HAP-1 (cell line): ENCODE measurements at regions not wholly inside any gene's neighbourhood (a gene's known extent, or its start where the extent isn't known, plus 50 kb on each side); places are given as distances from the start of the nearest gene placed in this dataset.

Source experiments
- DNase-seq, 2 experiments: peaks; one replicate each; pipeline ENCODE4 v3.0.0-alpha.2; 2016 to 2020; ENCODE audit warnings: low spot score in 2 of 2
- H3K27me3 ChIP-seq: fragments of 250-450 bp; sonication (Bioruptor Pico); 2 replicates; pipeline ENCODE4 v1.5.1; 2020; ENCODE audit warnings: low read depth, mild to moderate bottlenecking, moderate library complexity
- H3K36me3 ChIP-seq: fragments of 250-450 bp; sonication (Bioruptor Pico); replicated peaks from 2 replicates; pipeline ENCODE4 v1.5.1; 2020; ENCODE audit warnings: mild to moderate bottlenecking
- H3K4me1 ChIP-seq: fragments of 250-450 bp; sonication (Bioruptor Pico); 2 replicates; pipeline ENCODE4 v1.5.1; 2020; ENCODE audit warnings: mild to moderate bottlenecking
- H3K4me3 ChIP-seq: fragments of 250-450 bp; sonication (Bioruptor Pico); 2 replicates; pipeline ENCODE4 v1.5.1; 2020; ENCODE audit warnings: mild to moderate bottlenecking, moderate library complexity
- H3K9me3 ChIP-seq: fragments of 250-450 bp; sonication (Bioruptor Pico); 2 replicates; pipeline ENCODE4 v1.5.1; 2020; ENCODE audit warnings: mild to moderate bottlenecking, moderate library complexity
- in situ Hi-C: fragments of 300-500 bp; cut with MboI; formaldehyde crosslinking; loops from 3 replicates; pipeline ENCODE4 v1.14.3; 2020; ENCODE audit warnings: low sequenced_read_pairs, inconsistent platforms, mixed read lengths

DNA sequence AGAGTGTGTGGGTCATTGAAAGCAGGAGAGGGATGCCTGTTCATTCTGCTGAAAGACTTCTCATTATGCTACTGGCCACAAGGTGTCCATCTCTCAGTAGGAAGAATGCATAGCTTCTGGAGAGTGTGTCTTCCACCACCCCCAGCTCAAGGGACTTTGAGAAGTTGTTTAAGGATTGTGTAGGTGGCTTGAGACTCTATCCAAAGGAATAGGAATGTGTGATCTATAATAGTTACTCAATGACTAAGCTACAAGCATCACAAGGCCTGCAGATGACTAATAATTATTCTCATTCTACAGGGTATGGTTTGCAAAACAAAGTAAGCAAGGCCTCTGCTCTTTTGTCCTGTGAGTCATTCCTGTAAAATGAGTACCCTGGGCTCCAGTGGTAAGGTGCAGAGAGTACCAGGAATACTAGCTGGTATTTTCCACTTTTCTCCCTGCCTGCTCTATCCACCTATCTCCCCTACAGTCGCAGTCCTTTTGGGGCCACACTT lies 279.8 kb upstream of the BOD1L1 start:
- Histone ChIP-seq H3K36me3 (no peaks in the 10 kb centered on the region), H3K9me3 (no peaks in the 10 kb centered on the region), H3K4me1 (no peaks in the 10 kb centered on the region), H3K27me3 (no peaks in the 10 kb centered on the region), H3K4me3 (no peak overlapping the region)
- no peak for DNase-seq
- in situ Hi-C loops, result no loop called here

- DNase-seq, result no peak
- H3K4me3 ChIP-seq, result no peak overlapping the region
- in situ Hi-C loops, result no loop called here
- H3K27me3 ChIP-seq, result no peaks in the 10 kb centered on the region
- no peaks in the 10 kb centered on the region for H3K36me3 ChIP-seq
- no peaks in the 10 kb centered on the region for H3K9me3 ChIP-seq
- H3K4me1 ChIP-seq, result no peaks in the 10 kb centered on the region
Measured at GRCh38 chr4:13908455-13908854, 280.9 kb upstream of the BOD1L1 start.

- DNase-seq, result no peak
- no peaks in the 10 kb centered on the region for H3K9me3 ChIP-seq
- H3K4me1 ChIP-seq, result no peaks in the 10 kb centered on the region
- H3K27me3 ChIP-seq, result no peaks in the 10 kb centered on the region
- H3K36me3 ChIP-seq, result no peaks in the 10 kb centered on the region
- in situ Hi-C loops, result no loop called here
- no peak overlapping the region for H3K4me3 ChIP-seq
Measured at GRCh38 chr4:13910556-13910955, 283.0 kb upstream of the BOD1L1 start.

- in situ Hi-C loops, result no loop called here
Measured at GRCh38 chr4:13911256-13911655, 283.7 kb upstream of the BOD1L1 start.

GRCh38 chr4:13912436-13912925 lies 285.0 kb upstream of the BOD1L1 start:
- no peaks in the 10 kb centered on the region for H3K27me3 ChIP-seq
- no peaks in the 10 kb centered on the region for H3K9me3 ChIP-seq
- H3K4me3 ChIP-seq, result no peak overlapping the region
- no peak for DNase-seq
- in situ Hi-C loops, result no loop called here
- no peaks in the 10 kb centered on the region for H3K36me3 ChIP-seq
- no peaks in the 10 kb centered on the region for H3K4me1 ChIP-seq

More at GRCh38 chr4:13911256-13911655, 283.7 kb upstream of the BOD1L1 start:
- Histone ChIP-seq H3K4me1 (no peaks in the 10 kb centered on the region), H3K9me3 (no peaks in the 10 kb centered on the region), H3K36me3 (no peaks in the 10 kb centered on the region), H3K27me3 (no peaks in the 10 kb centered on the region), H3K4me3 (no peak overlapping the region)
- no peak for DNase-seq

GRCh38 chr4:13912966-13913365 lies 285.4 kb upstream of the BOD1L1 start:
- H3K4me3 ChIP-seq, result no peak overlapping the region
- no peak for DNase-seq

GRCh38 chr4:13917015-13917414 lies 289.5 kb upstream of the BOD1L1 start:
- Histone ChIP-seq H3K27me3 (no peaks in the 10 kb centered on the region), H3K9me3 (no peaks in the 10 kb centered on the region), H3K4me1 (no peaks in the 10 kb centered on the region), H3K4me3 (no peak overlapping the region), H3K36me3 (no peaks in the 10 kb centered on the region)
- in situ Hi-C loops, result no loop called here
- no peak for DNase-seq

More at GRCh38 chr4:13912966-13913365, 285.4 kb upstream of the BOD1L1 start:
- no peaks in the 10 kb centered on the region for H3K9me3 ChIP-seq
- H3K36me3 ChIP-seq, result no peaks in the 10 kb centered on the region
- in situ Hi-C loops, result no loop called here
- no peaks in the 10 kb centered on the region for H3K27me3 ChIP-seq
- no peaks in the 10 kb centered on the region for H3K4me1 ChIP-seq

DNA sequence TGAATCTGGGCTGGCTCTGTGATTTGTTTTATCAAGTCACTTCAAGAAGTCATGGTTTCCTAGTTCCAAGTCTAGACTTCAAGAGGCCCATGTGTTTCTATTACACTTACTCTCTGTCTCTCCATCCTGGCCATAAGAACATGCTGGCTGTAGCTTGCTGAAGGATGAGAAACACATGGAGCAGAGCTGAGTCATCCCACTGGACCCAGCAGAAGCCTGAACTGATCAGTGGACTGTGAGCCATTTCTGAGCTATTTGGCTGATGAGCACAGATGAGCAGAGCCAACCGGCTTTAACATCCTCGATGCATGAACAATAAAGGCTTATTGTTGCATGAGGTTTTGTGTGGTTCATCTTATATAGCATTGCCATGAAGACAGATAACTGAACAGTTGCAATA lies 290.6 kb upstream of the BOD1L1 start:
- no peak for DNase-seq
- no peak overlapping the region for H3K4me3 ChIP-seq
- no peaks in the 10 kb centered on the region for H3K4me1 ChIP-seq
- in situ Hi-C loops, result no loop called here
- no peaks in the 10 kb centered on the region for H3K36me3 ChIP-seq
- H3K9me3 ChIP-seq, result no peaks in the 10 kb centered on the region
- no peaks in the 10 kb centered on the region for H3K27me3 ChIP-seq

DNA sequence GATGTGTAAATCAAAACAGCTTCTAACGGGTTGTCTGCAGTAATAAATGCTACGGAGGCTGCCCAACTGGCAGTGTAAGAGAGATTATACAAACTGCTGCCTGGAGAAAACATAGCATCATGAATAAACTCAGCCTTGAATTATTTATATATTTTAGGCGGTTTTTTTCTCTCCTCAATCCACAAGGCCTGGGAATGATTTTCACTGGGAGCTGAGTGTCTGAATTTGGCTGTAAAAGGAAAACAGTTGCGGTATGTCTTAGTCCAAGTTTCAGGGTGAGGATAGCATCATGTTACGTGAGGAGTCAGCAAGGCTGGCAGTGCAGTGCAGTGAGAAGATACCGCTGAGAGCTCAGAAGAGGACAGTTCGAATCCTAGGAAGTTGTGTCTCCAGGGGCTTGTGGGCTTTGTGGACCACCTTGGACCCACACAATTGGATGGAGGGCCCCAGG lies 291.5 kb upstream of the BOD1L1 start:
- in situ Hi-C loops, result no loop called here

DNA sequence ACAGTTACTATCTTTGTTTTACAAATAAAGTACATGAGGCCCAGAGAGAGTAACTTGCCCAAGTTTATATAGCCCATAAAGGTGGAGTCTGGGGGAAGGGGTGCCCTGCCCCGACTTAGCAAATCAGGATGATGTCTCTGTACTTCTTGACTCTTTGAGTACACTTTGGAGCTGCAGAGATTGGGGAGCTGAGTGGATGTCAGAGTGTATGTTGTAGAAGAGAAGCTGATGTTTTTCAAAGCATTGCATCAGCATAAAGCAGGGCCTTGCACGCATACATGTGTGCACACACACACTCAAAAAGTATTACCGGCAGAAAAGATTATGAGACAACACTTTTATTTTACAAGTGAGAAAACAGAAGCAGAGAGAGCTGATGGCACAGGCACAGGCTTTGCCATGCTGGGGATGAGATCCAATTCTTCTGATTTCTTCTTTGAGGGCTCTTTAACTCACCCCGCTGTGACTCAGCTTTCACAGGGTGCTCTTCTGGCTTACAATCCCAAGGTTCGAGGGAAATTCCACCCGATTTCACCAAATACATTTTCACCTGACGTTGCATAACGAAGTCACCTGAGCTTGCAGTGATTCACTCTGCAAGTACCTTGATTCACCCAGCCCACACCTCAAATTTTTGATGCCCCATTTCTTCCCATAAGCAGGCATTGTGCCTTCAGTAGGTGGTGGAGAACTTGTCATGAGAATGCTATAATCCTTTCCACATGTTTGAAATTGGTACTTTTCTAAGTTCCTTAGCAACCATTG lies 292.8 kb upstream of the BOD1L1 start:
- no peaks in the 10 kb centered on the region for H3K27me3 ChIP-seq
- H3K4me3 ChIP-seq, result no peak overlapping the region
- no peaks in the 10 kb centered on the region for H3K36me3 ChIP-seq
- DNase-seq, result no peak
- no peaks in the 10 kb centered on the region for H3K4me1 ChIP-seq
- in situ Hi-C loops, result no loop called here
- no peaks in the 10 kb centered on the region for H3K9me3 ChIP-seq

More for the DNA sequence above, 291.5 kb upstream of the BOD1L1 start:
- H3K9me3 ChIP-seq, result no peaks in the 10 kb centered on the region
- no peaks in the 10 kb centered on the region for H3K4me1 ChIP-seq
- H3K27me3 ChIP-seq, result no peaks in the 10 kb centered on the region
- no peaks in the 10 kb centered on the region for H3K36me3 ChIP-seq
- DNase-seq, result no peak
- H3K4me3 ChIP-seq, result no peak overlapping the region

DNA sequence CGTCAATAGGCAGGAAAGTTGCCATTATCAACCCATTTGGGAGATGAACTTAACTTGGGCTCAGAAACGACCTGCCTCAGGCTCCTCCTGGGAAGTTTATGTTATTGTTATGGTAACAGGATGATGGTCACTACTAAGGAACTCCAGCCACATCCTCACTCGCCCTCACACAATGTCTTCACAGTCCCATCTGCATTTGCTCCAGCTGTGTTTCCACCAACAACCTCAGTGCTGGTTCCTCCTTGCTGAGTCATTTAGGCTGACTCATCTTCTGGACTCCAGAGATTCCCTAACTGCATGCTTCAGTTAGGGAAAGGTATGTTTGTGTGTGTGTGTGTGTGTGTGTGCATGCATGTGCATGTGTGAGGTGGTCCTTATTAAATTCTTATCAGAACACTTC lies 293.4 kb upstream of the BOD1L1 start:
- Histone ChIP-seq H3K4me3 (no peak overlapping the region), H3K4me1 (no peaks in the 10 kb centered on the region), H3K9me3 (no peaks in the 10 kb centered on the region), H3K36me3 (no peaks in the 10 kb centered on the region), H3K27me3 (no peaks in the 10 kb centered on the region)
- in situ Hi-C loops, result no loop called here
- no peak for DNase-seq

DNA sequence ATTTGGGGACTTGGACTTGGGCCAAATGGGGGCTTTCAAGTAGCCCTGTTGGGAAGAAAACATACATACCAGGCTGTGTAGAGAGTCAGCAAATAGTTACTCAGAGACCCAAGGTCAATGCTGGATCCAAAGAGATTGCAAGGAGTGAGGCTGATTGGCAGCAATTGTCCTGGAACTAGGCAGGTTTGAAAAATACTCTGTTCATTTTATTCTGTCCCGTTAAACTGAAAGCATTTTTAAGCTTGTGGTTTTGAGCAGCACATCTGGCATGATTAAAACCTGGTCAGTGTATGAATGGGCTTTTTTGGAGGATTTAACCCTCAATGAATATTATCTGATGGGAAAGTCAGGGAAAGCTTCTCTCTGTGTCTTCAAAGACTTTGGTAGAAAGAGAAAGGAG lies 294.3 kb upstream of the BOD1L1 start:
- Histone ChIP-seq H3K4me1 (no peaks in the 10 kb centered on the region), H3K27me3 (no peaks in the 10 kb centered on the region), H3K4me3 (no peak overlapping the region), H3K36me3 (no peaks in the 10 kb centered on the region), H3K9me3 (no peaks in the 10 kb centered on the region)
- in situ Hi-C loops, result no loop called here
- DNase-seq, result no peak

DNA sequence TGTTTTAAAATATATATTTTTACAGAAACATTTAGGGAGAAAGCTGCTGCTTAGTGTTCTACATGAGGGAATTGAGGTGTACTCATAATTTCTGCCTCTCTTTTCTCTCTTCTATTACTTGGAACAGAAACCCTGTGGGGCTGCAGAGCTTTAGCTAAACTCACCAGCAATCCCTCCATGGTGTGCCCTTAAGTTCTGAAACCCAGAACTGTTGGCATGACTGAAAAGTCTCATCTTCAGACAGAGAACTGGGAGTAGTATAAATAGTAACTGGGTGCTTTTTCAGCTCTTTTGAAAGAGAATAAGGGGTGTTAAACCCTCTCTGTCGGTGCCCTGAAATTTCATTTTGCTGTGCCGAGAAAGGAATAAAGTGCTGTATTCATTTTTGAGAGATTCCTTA lies 294.9 kb upstream of the BOD1L1 start:
- no peak overlapping the region for H3K4me3 ChIP-seq
- H3K27me3 ChIP-seq, result no peaks in the 10 kb centered on the region
- H3K9me3 ChIP-seq, result no peaks in the 10 kb centered on the region
- no peaks in the 10 kb centered on the region for H3K4me1 ChIP-seq
- no peak for DNase-seq
- H3K36me3 ChIP-seq, result no peaks in the 10 kb centered on the region
- in situ Hi-C loops, result no loop called here

GRCh38 chr4:13922873-13923645 lies 295.5 kb upstream of the BOD1L1 start:
- H3K36me3 ChIP-seq, result no peaks in the 10 kb centered on the region
- no peaks in the 10 kb centered on the region for H3K9me3 ChIP-seq
- H3K4me3 ChIP-seq, result no peak overlapping the region
- H3K4me1 ChIP-seq, result no peaks in the 10 kb centered on the region
- in situ Hi-C loops, result no loop called here
- DNase-seq, result no peak
- H3K27me3 ChIP-seq, result no peaks in the 10 kb centered on the region
